Kidney glomerular epithelial cell (primary cell): ENCODE measurements at regions not wholly inside any gene's neighbourhood (a gene's known extent, or its start where the extent isn't known, plus 50 kb on each side); places are given as distances from the start of the nearest gene placed in this dataset.

Source experiments
- DNase-seq: peaks from one replicate; lab custom pipeline; 2025; lab: John Stamatoyannopoulos, UW

- DNase-seq: no peak
These were observed 540.2 kb upstream of the TMEM132C start for GRCh38 chr12:127726671-127727315.

- DNase-seq: no peak
These were observed 538.7 kb upstream of the TMEM132C start for GRCh38 chr12:127728285-127728684.

DNA sequence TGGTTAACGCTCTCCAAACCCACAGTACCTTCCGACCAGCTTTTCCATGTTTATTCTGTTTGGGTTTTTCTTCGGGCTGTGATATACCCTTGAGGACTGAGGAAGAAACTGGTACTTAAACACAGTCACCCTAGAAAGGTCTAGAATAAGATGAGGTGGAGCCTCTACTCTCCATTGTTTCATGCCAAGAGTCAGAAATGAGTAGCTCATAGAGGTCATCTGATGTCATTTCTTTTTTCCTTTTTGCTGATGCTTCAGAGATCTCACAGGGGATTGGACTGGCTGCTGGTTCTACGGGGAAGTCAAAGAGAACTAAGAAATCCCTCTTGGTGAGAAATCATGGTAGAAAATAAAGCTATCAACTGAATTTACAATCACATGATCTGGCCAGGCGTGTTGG is 538.2 kb upstream of the TMEM132C start:
- DNase-seq: no peak

DNA sequence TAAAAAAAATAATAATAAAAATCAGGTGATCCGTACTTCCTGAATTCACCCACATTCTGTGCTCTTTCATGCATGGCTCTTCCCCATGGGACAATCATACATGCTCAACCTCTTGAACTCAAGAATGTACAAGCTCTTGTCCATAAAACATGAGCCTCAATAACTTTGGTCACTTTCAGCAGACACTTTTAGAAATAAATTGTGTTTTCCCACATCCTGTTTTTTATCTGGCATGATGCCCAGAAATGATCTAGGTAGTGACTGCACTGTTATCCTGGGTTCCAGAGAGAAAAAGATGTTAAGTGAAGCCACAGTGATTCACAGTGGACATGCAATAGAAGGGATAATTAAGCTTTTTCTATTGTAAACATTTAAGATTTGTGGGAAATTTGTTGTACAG is 537.6 kb upstream of the TMEM132C start:
- no peak for DNase-seq

GRCh38 chr12:127731657-127732056 is 535.3 kb upstream of the TMEM132C start:
- no peak for DNase-seq

DNA sequence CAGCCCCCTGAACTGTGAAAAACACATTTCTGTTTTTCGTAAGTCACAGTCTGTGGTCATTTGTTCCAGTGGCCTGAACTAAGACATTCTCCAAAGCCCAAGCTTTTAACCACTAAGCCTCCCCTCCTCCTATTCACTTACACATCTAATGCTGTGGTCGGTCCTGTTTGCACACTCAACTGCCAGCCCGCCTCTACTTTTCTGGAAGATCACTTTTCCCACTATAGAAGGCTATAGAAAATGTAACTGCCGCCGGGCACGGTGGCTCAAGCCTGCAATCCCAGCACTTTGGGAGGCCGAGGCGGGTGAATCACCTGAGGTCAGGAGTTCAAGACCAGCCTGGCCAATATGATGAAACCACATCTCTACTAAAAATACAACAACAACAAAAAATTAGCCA is 524.7 kb upstream of the TMEM132C start:
- DNase-seq: no peak

DNA sequence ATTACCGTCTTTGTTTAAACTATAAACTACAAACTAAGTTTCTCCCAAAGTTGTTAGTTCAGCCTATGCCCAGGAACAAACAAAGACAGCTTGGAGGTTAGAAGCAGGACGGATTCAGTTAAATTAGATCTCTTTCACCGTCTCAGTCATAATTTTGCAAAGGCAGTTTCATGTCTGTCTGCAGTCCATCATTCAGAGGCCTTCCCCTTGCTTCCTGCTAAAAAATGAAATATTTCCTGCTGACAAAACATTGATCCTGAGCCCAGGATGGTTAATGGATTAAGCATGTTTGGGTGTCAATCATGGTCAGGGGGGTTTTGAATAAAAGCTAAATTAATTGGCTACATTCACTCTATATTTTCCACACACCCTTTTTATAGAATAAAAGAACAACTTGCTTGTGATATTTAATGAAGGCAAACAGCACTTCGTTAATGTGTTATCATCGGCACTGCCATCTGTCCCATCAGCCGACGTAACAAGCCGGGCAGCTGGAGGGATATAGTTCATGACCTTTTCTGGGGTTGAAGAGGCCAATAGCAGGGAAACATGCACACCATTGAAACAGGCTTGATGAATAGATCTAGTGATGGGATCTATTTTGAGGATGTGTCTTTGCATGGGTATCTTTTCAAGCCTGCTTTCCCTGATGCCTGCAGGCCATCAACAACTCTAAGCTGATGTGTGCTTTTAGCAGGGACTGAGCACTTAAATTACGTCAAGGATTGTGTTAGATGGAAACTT is 521.3 kb upstream of the TMEM132C start:
- no peak for DNase-seq

DNA sequence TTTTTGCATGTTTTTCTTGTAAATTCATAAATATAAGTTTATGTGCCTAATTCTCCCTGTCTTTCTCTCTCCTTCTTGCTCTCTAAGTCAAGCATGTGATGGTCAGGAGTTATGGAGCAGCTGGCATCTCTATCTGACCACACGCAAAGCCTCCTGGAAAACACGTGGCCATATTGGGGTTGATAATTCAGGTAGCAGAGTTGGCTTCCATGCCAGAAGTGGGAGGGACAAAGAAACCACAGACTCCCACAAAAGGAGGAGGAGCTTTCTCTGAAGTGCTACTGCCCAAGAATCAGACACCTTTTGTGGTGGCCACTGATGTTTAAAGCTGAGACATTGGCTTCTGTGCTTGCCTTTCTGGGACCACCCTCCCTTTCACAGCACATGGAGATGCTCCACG is 517.6 kb upstream of the TMEM132C start:
- no peak for DNase-seq

- DNase-seq: no peak
These were observed 516.7 kb upstream of the TMEM132C start for GRCh38 chr12:127750076-127750840.

DNA sequence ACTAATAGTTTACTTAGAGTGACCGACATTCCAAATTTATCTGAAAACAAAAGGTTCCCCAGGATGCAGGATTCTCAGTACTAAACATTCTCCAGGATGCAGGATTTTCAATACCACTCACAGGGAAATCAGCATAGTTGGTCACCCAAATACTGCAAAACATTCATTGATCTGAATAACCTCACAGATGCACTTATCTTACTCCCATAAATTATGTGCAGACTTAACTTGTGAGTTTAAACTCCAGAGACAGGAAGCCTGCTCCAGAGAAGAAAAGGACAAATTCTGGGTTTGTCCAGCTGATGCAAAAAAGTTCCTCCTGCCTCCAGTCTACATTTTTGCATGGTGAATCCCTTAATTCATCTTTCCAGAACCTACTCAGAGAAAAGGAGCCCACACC is 514.2 kb upstream of the TMEM132C start:
- no peak for DNase-seq

DNA sequence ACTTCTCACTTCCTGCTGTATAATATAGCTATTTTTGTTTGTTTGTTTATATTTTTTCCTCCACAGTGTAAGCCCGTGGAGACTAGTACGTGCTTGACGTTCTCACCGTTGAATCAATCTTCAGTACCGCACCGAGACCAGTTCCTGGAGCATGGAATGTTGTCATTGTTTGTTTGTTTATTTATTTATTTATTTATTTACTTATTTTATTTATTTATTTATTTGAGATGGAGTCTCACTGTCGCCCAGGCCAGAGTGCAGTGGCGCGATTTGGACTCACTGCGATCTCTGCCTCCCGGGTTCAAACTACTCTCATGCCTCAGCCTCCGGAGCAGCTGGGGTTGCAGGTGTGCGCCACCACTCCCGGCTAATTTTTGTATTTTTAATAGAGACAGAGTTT is 506.6 kb upstream of the TMEM132C start:
- DNase-seq: no peak

DNA sequence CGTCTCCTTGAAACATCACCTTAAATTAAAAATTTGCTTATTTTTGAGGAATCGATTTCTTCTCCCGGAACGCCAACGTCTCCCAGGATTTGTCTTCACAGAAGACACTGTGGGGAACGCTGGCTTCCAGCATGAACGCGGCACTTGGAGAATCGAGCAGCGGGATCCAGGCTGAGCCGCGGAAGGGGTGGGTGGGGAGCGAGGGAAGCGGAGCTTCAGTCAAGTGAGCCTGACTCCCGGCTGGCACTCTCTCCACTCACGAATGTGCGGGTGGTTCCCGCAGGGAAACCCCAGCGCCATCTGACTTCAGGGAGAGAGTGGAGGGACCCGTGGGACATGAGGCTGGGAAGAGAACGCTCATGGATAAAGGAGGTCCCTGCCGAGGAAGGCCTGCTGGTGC is 506.0 kb upstream of the TMEM132C start:
- no peak for DNase-seq

DNA sequence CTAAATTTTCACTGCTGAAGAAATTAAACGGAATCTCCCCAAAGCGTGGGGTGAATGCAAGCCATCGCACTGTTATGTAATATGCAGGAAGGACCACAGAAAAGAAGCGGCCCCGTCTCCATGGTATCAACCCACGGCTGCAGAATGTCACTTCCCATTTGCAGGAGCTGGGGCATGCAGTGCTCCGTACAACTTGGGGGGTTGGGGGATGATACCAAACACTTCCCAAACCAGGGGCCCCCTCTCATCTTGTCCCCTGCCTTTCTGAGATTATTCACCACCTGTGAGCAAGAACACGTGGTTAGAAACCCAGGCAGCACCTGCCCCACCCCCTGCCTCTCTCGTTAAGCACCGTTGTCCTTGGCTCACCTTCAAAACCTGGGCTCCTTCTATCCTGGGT is 505.1 kb upstream of the TMEM132C start:
- no peak for DNase-seq

GRCh38 chr12:127767656-127768055 is 499.3 kb upstream of the TMEM132C start:
- DNase-seq: no peak

DNA sequence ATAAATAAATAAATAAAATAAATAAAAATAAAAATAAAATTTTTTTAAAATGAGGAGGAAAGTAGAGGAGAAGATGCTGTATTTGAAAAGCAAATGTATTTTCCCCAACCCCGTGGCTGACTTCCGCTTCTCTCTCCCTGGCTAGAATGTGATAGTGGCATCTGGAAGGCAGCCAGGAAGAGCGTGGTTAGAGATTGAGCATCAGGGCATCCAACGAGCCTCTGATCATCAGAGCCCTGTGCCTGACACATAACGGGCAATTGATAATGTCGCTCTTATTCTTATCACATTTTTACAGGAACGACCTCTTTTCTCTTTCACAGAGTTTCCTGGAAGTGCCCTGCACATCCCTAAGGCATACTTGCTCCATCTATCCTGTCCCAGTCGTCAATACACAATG is 496.9 kb upstream of the TMEM132C start:
- no peak for DNase-seq

DNA sequence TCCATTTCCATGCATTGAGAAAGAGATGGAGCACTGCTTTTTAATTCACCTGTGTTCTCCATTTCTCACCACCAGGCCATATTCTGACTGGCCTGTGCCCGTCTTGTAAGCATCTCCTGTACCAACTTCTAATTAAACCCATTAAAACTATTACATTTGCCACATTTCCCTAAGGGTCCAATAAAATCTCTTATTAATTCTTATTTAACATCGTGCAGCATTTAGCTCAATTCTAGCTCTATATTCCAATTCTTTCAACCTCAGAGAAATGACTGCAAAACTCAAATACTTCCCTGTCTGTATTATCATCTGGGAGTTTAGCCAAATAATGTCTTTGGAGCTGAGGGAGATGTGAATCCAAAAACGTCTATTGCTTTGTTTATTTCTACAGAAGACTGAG is 495.4 kb upstream of the TMEM132C start:
- no peak for DNase-seq

DNA sequence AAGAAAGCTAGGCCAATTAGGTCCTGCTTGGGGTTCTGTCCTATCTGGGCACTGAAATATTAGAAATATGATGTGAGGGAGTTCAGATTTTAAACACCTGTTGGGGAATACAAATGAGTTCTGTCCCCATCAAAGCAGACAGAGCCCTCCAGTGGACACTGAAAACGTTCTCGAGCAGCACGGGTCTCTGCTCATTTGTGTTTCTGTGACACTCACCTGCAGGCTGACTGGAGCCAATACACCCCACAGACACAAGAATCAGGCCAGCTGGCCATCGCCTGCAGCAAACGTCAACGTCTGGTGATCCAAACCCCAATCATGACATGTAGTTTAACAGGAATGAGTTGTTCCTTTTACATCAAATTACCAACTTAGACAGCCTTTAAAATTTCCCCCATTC is 493.4 kb upstream of the TMEM132C start:
- DNase-seq: no peak

GRCh38 chr12:127774828-127775227 is 492.1 kb upstream of the TMEM132C start:
- DNase-seq: no peak

GRCh38 chr12:127779301-127780045 is 487.5 kb upstream of the TMEM132C start:
- no peak for DNase-seq

GRCh38 chr12:127780881-127781280 is 486.1 kb upstream of the TMEM132C start:
- no peak for DNase-seq

DNA sequence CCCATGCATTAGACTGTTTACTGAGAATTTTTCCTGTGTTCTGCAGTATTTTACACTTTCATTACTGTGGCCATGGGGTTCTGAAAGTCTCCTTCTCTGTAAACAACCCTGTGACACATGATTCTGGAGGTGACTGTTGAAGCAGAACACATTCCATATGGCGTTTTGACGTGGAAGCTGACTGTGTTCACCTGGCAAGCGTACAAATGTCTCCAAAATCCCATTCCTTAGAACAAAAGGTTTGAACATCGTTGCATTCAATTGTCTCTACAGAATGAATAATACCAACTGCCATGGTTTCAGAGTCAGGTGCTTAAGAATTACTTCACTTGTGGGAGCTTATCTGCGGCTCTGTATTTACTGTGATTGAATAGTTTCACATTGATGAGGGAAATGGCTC is 485.6 kb upstream of the TMEM132C start:
- no peak for DNase-seq

- DNase-seq: no peak
These were observed 481.4 kb upstream of the TMEM132C start for GRCh38 chr12:127785540-127785939.
